ENCODE measurements at regions not wholly inside any gene's neighbourhood (a gene's known extent, or its start where the extent isn't known, plus 50 kb on each side); places are given as distances from the start of the nearest gene placed in this dataset.

DNA sequence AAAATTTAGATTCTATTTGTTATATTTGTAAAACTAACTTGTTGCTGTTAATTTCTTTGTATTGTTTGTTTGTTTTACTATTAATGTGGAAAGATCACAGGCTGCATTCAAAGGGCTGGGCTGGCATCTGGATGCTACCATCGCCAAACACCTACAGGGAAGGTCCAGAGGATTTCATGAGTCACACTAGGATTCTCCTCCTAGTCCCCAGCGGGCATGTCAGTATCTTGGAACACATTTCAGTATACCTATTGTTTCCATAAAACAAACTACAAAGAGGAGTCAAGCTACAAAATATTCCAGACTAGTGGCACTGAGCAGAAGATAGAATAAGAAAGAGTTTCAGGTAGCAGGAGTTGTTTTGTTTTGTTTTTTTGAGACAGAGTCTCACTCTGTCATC, 55.3 kb downstream of the NOG start:
- H2AFZ ChIP-seq (replicated peaks; ENCODE audit: low read length, poor library complexity), result no peak overlapping the region
- no peak overlapping the region for H3K4me2 ChIP-seq (ENCODE audit: low read depth, low read length)
- no TSS peak for BruUV-seq (replicated peaks)
- CTCF ChIA-PET, result interaction anchor here (0.7 kb wide), 1 partner anchor 19 kb away, joined by 3 read pairs; no protein-coding TSS in a partner anchor
- H3K9ac ChIP-seq (ENCODE audit: low read depth, low read length), result no peak overlapping the region
- no peak overlapping the region for H4K91ac ChIP-seq (ENCODE audit: insufficient read depth, low read depth, low read length)
- no CpG with 5 or more reads among the region's 2 CpGs for WGBS, 2 experiments (ENCODE audit: extremely low coverage in 2 of 2, insufficient read length in 1 of 2)
- H3K4me3 ChIP-seq (ENCODE audit: insufficient read depth, low read depth, low read length), result no peak overlapping the region
- dilution Hi-C loops (cut with HindIII; ENCODE audit: low sequenced_read_pairs, unreplicated experiment) (no loop called here), in situ Hi-C loops (cut with MboI; ENCODE audit: low sequenced_read_pairs) (no loop called here), intact Hi-C loops (cut with micrococcal nuclease) (no loop called here)
- DNase-seq (no peak), ATAC-seq (ENCODE audit: low read depth) (no peak)
- H3K36me3 ChIP-seq (ENCODE audit: control insufficient read depth, insufficient read depth, low read length), result no peaks in the 10 kb centered on the region
- POLR2A ChIA-PET (ENCODE audit: unreplicated experiment), result interaction anchor here (0.5 kb wide), 1 partner anchor 10 kb away, joined by 4 read pairs; no protein-coding TSS in a partner anchor
- no peak overlapping the region for H4K5ac ChIP-seq (ENCODE audit: low read depth, low read length)
- H3K23ac ChIP-seq (ENCODE audit: low read depth, low read length), result no peak overlapping the region
- H3K79me1 ChIP-seq (ENCODE audit: low read depth in 1 of 2, low read length in 2 of 2), result no peaks in the 10 kb centered on the region
- no peak overlapping the region for H2BK5ac ChIP-seq (ENCODE audit: low read depth, low read length, poor library complexity, severe bottlenecking)
- H3K56ac ChIP-seq (ENCODE audit: extremely low read depth, insufficient read depth, low read length), result no peak overlapping the region
- no peak overlapping the region for H2AK5ac ChIP-seq (ENCODE audit: low read depth, low read length)
- no peaks in the 10 kb centered on the region for H3K9me3 ChIP-seq (ENCODE audit: control insufficient read depth, insufficient read depth, low read length)
- H3K14ac ChIP-seq (replicated peaks; ENCODE audit: low read depth, low read length), result no peak overlapping the region
- no peak overlapping the region for H3K18ac ChIP-seq (ENCODE audit: low read depth, low read length)
- no peaks in the 10 kb centered on the region for H4K20me1 ChIP-seq (ENCODE audit: insufficient read depth, low read length)
- no peak overlapping the region for H2BK120ac ChIP-seq (ENCODE audit: low read depth, low read length)
- no peak overlapping the region for H4K8ac ChIP-seq (ENCODE audit: low read depth in 2 of 2, low read length in 2 of 2)
- H2BK20ac ChIP-seq (ENCODE audit: low read depth, low read length), result no peak overlapping the region
- no peak overlapping the region for H2AK9ac ChIP-seq (replicated peaks; ENCODE audit: low read depth, low read length, poor library complexity)
- TF ChIP-seq RCOR1 (IDR thresholded peaks at IDR 0.05; ENCODE audit: insufficient replicate concordance, low read length) (no peak), MAFK (IDR thresholded peaks at IDR 0.05; ENCODE audit: low read depth, low read length) (no peak)
- H2BK15ac ChIP-seq (ENCODE audit: low read depth, low read length), result no peak overlapping the region
- H3K4ac ChIP-seq (ENCODE audit: low read depth, low read length), result no peak overlapping the region
- peaks cover 10% of the 10 kb centered on the region for H3K27me3 ChIP-seq (ENCODE audit: control insufficient read depth, insufficient read depth, low read length)
- no peaks in the 10 kb centered on the region for H3K9me1 ChIP-seq (ENCODE audit: insufficient read depth, low read length)
- H3K27ac ChIP-seq (ENCODE audit: insufficient read depth, low read length), result no peak overlapping the region
- H3K4me1 ChIP-seq (ENCODE audit: control insufficient read depth, insufficient read depth, low read length), result no peaks in the 10 kb centered on the region

All from IMR-90 (cell line).